ENCODE measurements at regions not wholly inside any gene's neighbourhood (a gene's known extent, or its start where the extent isn't known, plus 50 kb on each side); places are given as distances from the start of the nearest gene placed in this dataset.

GRCh38 chr3:88542916-88543315, 393.2 kb downstream of the C3orf38 start:
- Histone ChIP-seq H3K9me3 (no peaks in the 10 kb centered on the region), H3K4me3 (no peak overlapping the region), H3K36me3 (no peaks in the 10 kb centered on the region), H3K27me3 (no peaks in the 10 kb centered on the region), H3K4me1 (no peaks in the 10 kb centered on the region), H3K27ac (no peak overlapping the region)
- TF ChIP-seq CTCF (IDR thresholded peaks at IDR 0.05), result no peak
- no peak for TF ChIP-seq POLR2A (IDR thresholded peaks at IDR 0.05)
- no peak for DNase-seq

GRCh38 chr3:88572450-88572849, 422.7 kb downstream of the C3orf38 start:
- H3K4me3 ChIP-seq, result no peak overlapping the region
- no peaks in the 10 kb centered on the region for H3K9me3 ChIP-seq
- no peak for TF ChIP-seq CTCF (IDR thresholded peaks at IDR 0.05)
- no peak for TF ChIP-seq POLR2A (IDR thresholded peaks at IDR 0.05)
- H3K27ac ChIP-seq, result no peak overlapping the region
- no peaks in the 10 kb centered on the region for H3K4me1 ChIP-seq
- no peak for DNase-seq
- no peaks in the 10 kb centered on the region for H3K36me3 ChIP-seq
- H3K27me3 ChIP-seq, result no peaks in the 10 kb centered on the region

- DNase-seq, result no peak
- Histone ChIP-seq H3K27me3 (no peaks in the 10 kb centered on the region), H3K9me3 (no peaks in the 10 kb centered on the region), H3K4me3 (no peak overlapping the region), H3K4me1 (no peaks in the 10 kb centered on the region), H3K27ac (no peak overlapping the region), H3K36me3 (no peaks in the 10 kb centered on the region)
- TF ChIP-seq CTCF (IDR thresholded peaks at IDR 0.05), result no peak
Measured at GRCh38 chr3:88573472-88573871, 423.7 kb downstream of the C3orf38 start.

- no peaks in the 10 kb centered on the region for H3K27me3 ChIP-seq
- no peak for DNase-seq
- H3K27ac ChIP-seq, result no peak overlapping the region
- no peaks in the 10 kb centered on the region for H3K4me1 ChIP-seq
- H3K36me3 ChIP-seq, result no peaks in the 10 kb centered on the region
- TF ChIP-seq POLR2A (IDR thresholded peaks at IDR 0.05) (no peak), CTCF (IDR thresholded peaks at IDR 0.05) (no peak)
- no peak overlapping the region for H3K4me3 ChIP-seq
- no peaks in the 10 kb centered on the region for H3K9me3 ChIP-seq
Measured at GRCh38 chr3:88574146-88574545, 424.4 kb downstream of the C3orf38 start.

- Histone ChIP-seq H3K27ac (no peak overlapping the region), H3K27me3 (no peaks in the 10 kb centered on the region), H3K9me3 (no peaks in the 10 kb centered on the region), H3K36me3 (no peaks in the 10 kb centered on the region), H3K4me1 (no peaks in the 10 kb centered on the region), H3K4me3 (no peak overlapping the region)
- TF ChIP-seq POLR2A (IDR thresholded peaks at IDR 0.05) (no peak), CTCF (IDR thresholded peaks at IDR 0.05) (no peak)
- no peak for DNase-seq
Measured at GRCh38 chr3:88584451-88584850, 434.7 kb downstream of the C3orf38 start.

- no peak for DNase-seq
- TF ChIP-seq CTCF (IDR thresholded peaks at IDR 0.05), result no peak
- no peak for TF ChIP-seq POLR2A (IDR thresholded peaks at IDR 0.05)
- H3K36me3 ChIP-seq, result no peaks in the 10 kb centered on the region
- no peaks in the 10 kb centered on the region for H3K4me1 ChIP-seq
- no peak overlapping the region for H3K4me3 ChIP-seq
- H3K27ac ChIP-seq, result no peak overlapping the region
- no peaks in the 10 kb centered on the region for H3K9me3 ChIP-seq
- H3K27me3 ChIP-seq, result no peaks in the 10 kb centered on the region
Measured at GRCh38 chr3:88586121-88586640, 436.4 kb downstream of the C3orf38 start.
